ENCODE measurements at regions not wholly inside any gene's neighbourhood (a gene's known extent, or its start where the extent isn't known, plus 50 kb on each side); places are given as distances from the start of the nearest gene placed in this dataset.
A peak's percentile ranks its signal among the peaks of the same experiment; 100 is the strongest.

- no peak for DNase-seq
These were observed 115.3 kb upstream of the C1QTNF9B start for GRCh38 chr13:24012648-24013047.

- no peak for DNase-seq
These were observed 115.9 kb upstream of the C1QTNF9B start for GRCh38 chr13:24013189-24013588.

- DNase-seq, result no peak
These were observed 118.7 kb upstream of the C1QTNF9B start for GRCh38 chr13:24016046-24016445.

GRCh38 chr13:24022568-24022967 is 125.3 kb upstream of the C1QTNF9B start:
- DNase-seq, result no peak

- DNase-seq, result no peak
These were observed 125.8 kb upstream of the C1QTNF9B start for GRCh38 chr13:24023073-24023472.

- DNase-seq, result no peak
These were observed 130.2 kb upstream of the C1QTNF9B start for GRCh38 chr13:24027494-24027893.

GRCh38 chr13:24032252-24032651 is 128.3 kb upstream of the SPATA13 start:
- no peak for DNase-seq

GRCh38 chr13:24032674-24033073 is 127.8 kb upstream of the SPATA13 start:
- no peak for DNase-seq

- no peak for DNase-seq
These were observed 126.8 kb upstream of the SPATA13 start for GRCh38 chr13:24033527-24034302.

GRCh38 chr13:24035411-24035810 is 125.1 kb upstream of the SPATA13 start:
- no peak for DNase-seq

GRCh38 chr13:24036115-24036514 is 124.4 kb upstream of the SPATA13 start:
- DNase-seq, result peak; percentile 40

- DNase-seq, result no peak
These were observed 122.1 kb upstream of the SPATA13 start for GRCh38 chr13:24038405-24038804.

GRCh38 chr13:24038841-24039330 is 121.6 kb upstream of the SPATA13 start:
- no peak for DNase-seq

- no peak for DNase-seq
These were observed 120.7 kb upstream of the SPATA13 start for GRCh38 chr13:24039621-24040475.

- DNase-seq, result no peak
These were observed 119.7 kb upstream of the SPATA13 start for GRCh38 chr13:24040835-24041234.

GRCh38 chr13:24041651-24042225 is 118.8 kb upstream of the SPATA13 start:
- no peak for DNase-seq

- DNase-seq, result no peak
These were observed 117.6 kb upstream of the SPATA13 start for GRCh38 chr13:24042710-24043440.

- no peak for DNase-seq
These were observed 116.8 kb upstream of the SPATA13 start for GRCh38 chr13:24043590-24044350.

GRCh38 chr13:24045597-24045996 is 114.9 kb upstream of the SPATA13 start:
- no peak for DNase-seq

GRCh38 chr13:24050292-24050711 is 110.2 kb upstream of the SPATA13 start:
- DNase-seq, result no peak

GRCh38 chr13:24050796-24051715 is 109.5 kb upstream of the SPATA13 start:
- no peak for DNase-seq
